CD4-positive, alpha-beta T cell treated with Interleukin-21 for 1 hour (primary cell): ENCODE measurements at regions not wholly inside any gene's neighbourhood (a gene's known extent, or its start where the extent isn't known, plus 50 kb on each side); places are given as distances from the start of the nearest gene placed in this dataset.

Experiments used
- DNase-seq: peaks from one replicate; pipeline ENCODE4 v3.0.0-alpha.2; 2020

- no peak for DNase-seq
These were observed 49.8 kb upstream of the BLID start for GRCh38 chr11:122165607-122166371.
